ENCODE measurements at regions not wholly inside any gene's neighbourhood (a gene's known extent, or its start where the extent isn't known, plus 50 kb on each side); places are given as distances from the start of the nearest gene placed in this dataset.

DNA sequence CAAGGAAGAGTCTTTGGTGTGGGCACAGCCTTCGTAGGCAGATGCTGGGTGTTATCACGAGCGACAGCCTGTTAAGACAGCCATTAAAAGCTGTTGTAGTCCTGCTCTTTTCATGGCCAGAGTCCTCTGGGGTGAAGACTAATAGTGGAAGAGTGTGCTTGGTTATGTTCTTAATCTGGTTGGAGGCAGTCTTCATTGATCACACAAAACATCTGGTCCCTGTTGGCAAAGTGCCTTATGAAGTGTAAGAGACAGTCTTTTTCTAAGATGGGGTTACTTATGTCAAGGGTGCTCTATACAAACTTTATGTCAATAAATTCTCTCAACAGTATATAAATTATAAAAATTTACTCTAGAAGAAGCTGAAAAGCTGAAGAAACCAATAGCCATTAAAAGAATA lies 280.4 kb downstream of the CAAP1 start:
- TF ChIP-seq GATA2 (IDR thresholded peaks at IDR 0.05; ENCODE audit: low read depth, low read length), result no peak
- no peak for TF ChIP-seq GATA3 (IDR thresholded peaks at IDR 0.05; ENCODE audit: low read depth, low read length)
